ENCODE measurements at regions not wholly inside any gene's neighbourhood (a gene's known extent, or its start where the extent isn't known, plus 50 kb on each side); places are given as distances from the start of the nearest gene placed in this dataset.

- TF ChIP-seq GATA3 (IDR thresholded peaks at IDR 0.05; ENCODE audit: low read depth, low read length) (no peak), GATA2 (IDR thresholded peaks at IDR 0.05; ENCODE audit: low read depth, low read length) (no peak)
Observed at GRCh38 chr7:9391221-9391620, 957.8 kb downstream of the NXPH1 start.
